D721Med (cell line): ENCODE measurements at regions not wholly inside any gene's neighbourhood (a gene's known extent, or its start where the extent isn't known, plus 50 kb on each side); places are given as distances from the start of the nearest gene placed in this dataset.
"Not testable (repeated sequence)": the region's sequence is repeated elsewhere in the genome, so short reads cannot be mapped to it uniquely, and the experiment has no call there.

Experiments
- DNase-seq: peaks from one replicate; pipeline ENCODE4 v3.0.0; 2011; ENCODE audit warnings: low spot score; ENCODE audit not compliant: insufficient read length
- FAIRE-seq: peaks from 2 replicates; lab custom pipeline; 2011; peaks lifted over from hg19 to GRCh38; lab: Jason Lieb, UNC
- CTCF ChIP-seq: IDR thresholded peaks from 2 replicates; pipeline ENCODE4 v1.5.1; 2012; ENCODE audit warnings: mild to moderate bottlenecking, control low read depth; ENCODE audit not compliant: insufficient read depth; ENCODE audit errors: missing control alignments

- FAIRE-seq (no peak), DNase-seq (no peak)
- TF ChIP-seq CTCF: no peak
Measured at GRCh38 chr6:106747139-106747538, 117.8 kb downstream of the QRSL1 start.

- DNase-seq: no peak
- no peak for FAIRE-seq
- no peak for TF ChIP-seq CTCF
Measured at GRCh38 chr6:106746652-106747051, 117.3 kb downstream of the QRSL1 start.

GRCh38 chr6:106745824-106746582, 116.6 kb downstream of the QRSL1 start:
- DNase-seq (no peak), FAIRE-seq (no peak)
- no peak for TF ChIP-seq CTCF

- TF ChIP-seq CTCF: no peak
- no peak for DNase-seq
- FAIRE-seq: no peak
Measured at GRCh38 chr6:106745197-106745770, 115.9 kb downstream of the QRSL1 start.

GRCh38 chr6:106744781-106745180, 115.4 kb downstream of the QRSL1 start:
- DNase-seq (no peak), FAIRE-seq (no peak)
- TF ChIP-seq CTCF: no peak

GRCh38 chr6:106744029-106744428, 114.7 kb downstream of the QRSL1 start:
- DNase-seq, FAIRE-seq: not testable (repeated sequence)

GRCh38 chr6:106743612-106744011, 114.2 kb downstream of the QRSL1 start:
- no peak for DNase-seq
- no peak for FAIRE-seq
- TF ChIP-seq CTCF: no peak
